ENCODE measurements at regions not wholly inside any gene's neighbourhood (a gene's known extent, or its start where the extent isn't known, plus 50 kb on each side); places are given as distances from the start of the nearest gene placed in this dataset.

- TF ChIP-seq CTCF (IDR thresholded peaks at IDR 0.05; ENCODE audit: low read depth, low read length), result no peak
- TF ChIP-seq POLR2A (IDR thresholded peaks at IDR 0.05; ENCODE audit: extremely low read depth, insufficient read length), result no peak
- no peak for TF ChIP-seq MAX (IDR thresholded peaks at IDR 0.05; ENCODE audit: low read depth, low read length)
- no peak for TF ChIP-seq MYC (IDR thresholded peaks at IDR 0.05; ENCODE audit: low read depth, low read length)
Measured at GRCh38 chr14:49417790-49418189, 168.4 kb downstream of the RPS29 start.
